Vagina (tissue), 2 donors: ENCODE measurements at regions not wholly inside any gene's neighbourhood (a gene's known extent, or its start where the extent isn't known, plus 50 kb on each side); places are given as distances from the start of the nearest gene placed in this dataset.

Source experiments
- DNase-seq, 2 donors: peaks; one replicate each; pipeline ENCODE4 v3.0.0-alpha.2; 2017; ENCODE audit errors: extremely low spot score in 2 of 2
- H3K27ac ChIP-seq: fragments of 200-600 bp; sonication (generic); one replicate; pipeline ENCODE4 v1.5.1; 2019
- H3K27me3 ChIP-seq: fragments of 200-600 bp; sonication (generic); one replicate; pipeline ENCODE4 v1.5.1; 2019
- H3K36me3 ChIP-seq, 2 donors: fragments of 200-600 bp; sonication (generic); one replicate each; pipeline ENCODE4 v1.5.1; 2017 to 2019
- H3K4me1 ChIP-seq: fragments of 200-600 bp; sonication (generic); one replicate; pipeline ENCODE4 v1.5.1; 2019
- H3K4me3 ChIP-seq, 2 donors: fragments of 200-600 bp; sonication (generic); 1 replicate in 1 of 2; 2 replicates in 1 of 2; pipeline ENCODE4 v1.5.1; 2016 to 2019
- H3K9me3 ChIP-seq: fragments of 200-600 bp; sonication (generic); one replicate; pipeline ENCODE4 v1.5.1; 2019
- CTCF ChIP-seq, 3 experiments: fragments of 450-650 bp in 2 of 3; fragments of 200-600 bp in 1 of 3; sonication (generic) in 1 of 3; IDR thresholded peaks; one replicate each; pipeline ENCODE4 v1.5.1; 2017 to 2019; ENCODE audit warnings: antibody characterized with exemption in 3 of 3, mild to moderate bottlenecking in 2 of 3, moderate library complexity in 2 of 3
- POLR2A ChIP-seq, 2 donors: fragments of 450-650 bp; IDR thresholded peaks; one replicate each; pipeline ENCODE4 v1.6.1; 2017; ENCODE audit warnings: antibody characterized with exemption in 2 of 2, mild to moderate bottlenecking in 2 of 2, moderate library complexity in 2 of 2
- POLR2AphosphoS5 ChIP-seq, 2 donors: sonication (generic); formaldehyde crosslinking; IDR thresholded peaks; one replicate each; pipeline ENCODE4 v1.9.0; 2017; ENCODE audit warnings: antibody characterized with exemption in 2 of 2, mild to moderate bottlenecking in 2 of 2, low read depth in 1 of 2; ENCODE audit not compliant: insufficient read depth in 1 of 2
- intact Hi-C: fragments of 100-400 bp; cut with DNase I; formaldehyde crosslinking; loops from one replicate; pipeline ENCODE4 v1.15.1; 2023

- no peaks in the 10 kb centered on the region for H3K27me3 ChIP-seq
- no peaks in the 10 kb centered on the region for H3K36me3 ChIP-seq
- no peak for DNase-seq
- no peak overlapping the region for H3K4me3 ChIP-seq
- H3K27ac ChIP-seq = no peak overlapping the region
- intact Hi-C loops = no loop called here
- TF ChIP-seq POLR2A (IDR thresholded peaks at IDR 0.05) (no peak), POLR2AphosphoS5 (IDR thresholded peaks at IDR 0.05; ENCODE audit: insufficient read depth in 1 of 2, low read depth in 1 of 2) (no peak), CTCF (IDR thresholded peaks at IDR 0.05) (no peak)
- no peaks in the 10 kb centered on the region for H3K9me3 ChIP-seq
- H3K4me1 ChIP-seq = no peaks in the 10 kb centered on the region
Observed at GRCh38 chrX:22795671-22796070, 204.1 kb upstream of the DDX53 start.

- no peak for DNase-seq
Observed at GRCh38 chrX:22800360-22800759, 199.4 kb upstream of the DDX53 start.

GRCh38 chrX:22800806-22801205 lies 199.0 kb upstream of the DDX53 start:
- no peak overlapping the region for H3K27ac ChIP-seq
- H3K4me1 ChIP-seq = no peaks in the 10 kb centered on the region
- TF ChIP-seq POLR2A (IDR thresholded peaks at IDR 0.05) (no peak), POLR2AphosphoS5 (IDR thresholded peaks at IDR 0.05; ENCODE audit: insufficient read depth in 1 of 2, low read depth in 1 of 2) (no peak), CTCF (IDR thresholded peaks at IDR 0.05) (no peak)
- no peak for DNase-seq
- H3K4me3 ChIP-seq = no peak overlapping the region
- no peaks in the 10 kb centered on the region for H3K27me3 ChIP-seq
- intact Hi-C loops = no loop called here
- no peaks in the 10 kb centered on the region for H3K36me3 ChIP-seq
- H3K9me3 ChIP-seq = no peaks in the 10 kb centered on the region

More at GRCh38 chrX:22800360-22800759, 199.4 kb upstream of the DDX53 start:
- H3K36me3 ChIP-seq = no peaks in the 10 kb centered on the region
- intact Hi-C loops = no loop called here
- H3K4me3 ChIP-seq = no peak overlapping the region
- no peaks in the 10 kb centered on the region for H3K4me1 ChIP-seq
- H3K9me3 ChIP-seq = no peaks in the 10 kb centered on the region
- TF ChIP-seq POLR2AphosphoS5 (IDR thresholded peaks at IDR 0.05; ENCODE audit: insufficient read depth in 1 of 2, low read depth in 1 of 2) (no peak), CTCF (IDR thresholded peaks at IDR 0.05) (no peak), POLR2A (IDR thresholded peaks at IDR 0.05) (no peak)
- no peaks in the 10 kb centered on the region for H3K27me3 ChIP-seq
- no peak overlapping the region for H3K27ac ChIP-seq

GRCh38 chrX:22803353-22803752 lies 196.4 kb upstream of the DDX53 start:
- no peak for TF ChIP-seq POLR2A (IDR thresholded peaks at IDR 0.05)
- no peak for TF ChIP-seq CTCF (IDR thresholded peaks at IDR 0.05)
- no peak for TF ChIP-seq POLR2AphosphoS5 (IDR thresholded peaks at IDR 0.05; ENCODE audit: insufficient read depth in 1 of 2, low read depth in 1 of 2)
- Histone ChIP-seq H3K27ac (no peak overlapping the region), H3K4me1 (no peaks in the 10 kb centered on the region), H3K27me3 (no peaks in the 10 kb centered on the region), H3K36me3 (no peaks in the 10 kb centered on the region), H3K9me3 (no peaks in the 10 kb centered on the region), H3K4me3 (no peak overlapping the region)
- intact Hi-C loops = no loop called here
- DNase-seq = no peak

- TF ChIP-seq POLR2AphosphoS5 (IDR thresholded peaks at IDR 0.05; ENCODE audit: insufficient read depth in 1 of 2, low read depth in 1 of 2) (no peak), POLR2A (IDR thresholded peaks at IDR 0.05) (no peak), CTCF (IDR thresholded peaks at IDR 0.05) (no peak)
- Histone ChIP-seq H3K4me3 (no peak overlapping the region), H3K4me1 (no peaks in the 10 kb centered on the region), H3K27ac (no peak overlapping the region), H3K36me3 (no peaks in the 10 kb centered on the region), H3K9me3 (no peaks in the 10 kb centered on the region), H3K27me3 (no peaks in the 10 kb centered on the region)
- intact Hi-C loops = no loop called here
- no peak for DNase-seq
Observed at GRCh38 chrX:22810876-22811275, 188.9 kb upstream of the DDX53 start.
